GM04504 (cell line): ENCODE measurements at regions not wholly inside any gene's neighbourhood (a gene's known extent, or its start where the extent isn't known, plus 50 kb on each side); places are given as distances from the start of the nearest gene placed in this dataset.

Experiments
- DNase-seq: peaks from one replicate; pipeline ENCODE4 v3.0.0-alpha.2; 2012; ENCODE audit warnings: low read depth

- no peak for DNase-seq
These were observed 87.1 kb downstream of the ADRB2 start for GRCh38 chr5:148913493-148913892.

- DNase-seq: peak; percentile 61
These were observed 87.6 kb downstream of the ADRB2 start for GRCh38 chr5:148913985-148914431.

- DNase-seq: no peak
These were observed 88.9 kb downstream of the ADRB2 start for GRCh38 chr5:148915224-148915817.

GRCh38 chr5:148920646-148921288, 94.4 kb downstream of the ADRB2 start:
- no peak for DNase-seq

GRCh38 chr5:148921350-148921749, 94.9 kb downstream of the ADRB2 start:
- DNase-seq: no peak

- DNase-seq: no peak
These were observed 96.2 kb downstream of the ADRB2 start for GRCh38 chr5:148922606-148923005.

- no peak for DNase-seq
These were observed 96.6 kb downstream of the ADRB2 start for GRCh38 chr5:148923023-148923422.

- DNase-seq: no peak
These were observed 98.4 kb downstream of the ADRB2 start for GRCh38 chr5:148924817-148925216.

GRCh38 chr5:148926207-148926606, 99.8 kb downstream of the ADRB2 start:
- DNase-seq: no peak

GRCh38 chr5:148927307-148927946, 101.0 kb downstream of the ADRB2 start:
- no peak for DNase-seq

- no peak for DNase-seq
These were observed 101.7 kb downstream of the ADRB2 start for GRCh38 chr5:148928141-148928540.

- no peak for DNase-seq
These were observed 105.1 kb downstream of the ADRB2 start for GRCh38 chr5:148931453-148932057.

- DNase-seq: no peak
These were observed 106.0 kb downstream of the ADRB2 start for GRCh38 chr5:148932355-148932935.

- DNase-seq: no peak
These were observed 107.6 kb downstream of the ADRB2 start for GRCh38 chr5:148933903-148934432.

- no peak for DNase-seq
These were observed 108.5 kb downstream of the ADRB2 start for GRCh38 chr5:148934895-148935400.

GRCh38 chr5:148937239-148937638, 110.8 kb downstream of the ADRB2 start:
- DNase-seq: no peak

GRCh38 chr5:148937830-148938521, 111.6 kb downstream of the ADRB2 start:
- DNase-seq: no peak

- DNase-seq: no peak
These were observed 112.1 kb downstream of the ADRB2 start for GRCh38 chr5:148938522-148938882.

- no peak for DNase-seq
These were observed 113.3 kb downstream of the ADRB2 start for GRCh38 chr5:148939676-148940075.

GRCh38 chr5:148941810-148942209, 115.4 kb downstream of the ADRB2 start:
- no peak for DNase-seq

GRCh38 chr5:148949841-148950470, 112.9 kb downstream of the SH3TC2 start:
- DNase-seq: no peak
